ENCODE measurements at regions not wholly inside any gene's neighbourhood (a gene's known extent, or its start where the extent isn't known, plus 50 kb on each side); places are given as distances from the start of the nearest gene placed in this dataset.

DNA sequence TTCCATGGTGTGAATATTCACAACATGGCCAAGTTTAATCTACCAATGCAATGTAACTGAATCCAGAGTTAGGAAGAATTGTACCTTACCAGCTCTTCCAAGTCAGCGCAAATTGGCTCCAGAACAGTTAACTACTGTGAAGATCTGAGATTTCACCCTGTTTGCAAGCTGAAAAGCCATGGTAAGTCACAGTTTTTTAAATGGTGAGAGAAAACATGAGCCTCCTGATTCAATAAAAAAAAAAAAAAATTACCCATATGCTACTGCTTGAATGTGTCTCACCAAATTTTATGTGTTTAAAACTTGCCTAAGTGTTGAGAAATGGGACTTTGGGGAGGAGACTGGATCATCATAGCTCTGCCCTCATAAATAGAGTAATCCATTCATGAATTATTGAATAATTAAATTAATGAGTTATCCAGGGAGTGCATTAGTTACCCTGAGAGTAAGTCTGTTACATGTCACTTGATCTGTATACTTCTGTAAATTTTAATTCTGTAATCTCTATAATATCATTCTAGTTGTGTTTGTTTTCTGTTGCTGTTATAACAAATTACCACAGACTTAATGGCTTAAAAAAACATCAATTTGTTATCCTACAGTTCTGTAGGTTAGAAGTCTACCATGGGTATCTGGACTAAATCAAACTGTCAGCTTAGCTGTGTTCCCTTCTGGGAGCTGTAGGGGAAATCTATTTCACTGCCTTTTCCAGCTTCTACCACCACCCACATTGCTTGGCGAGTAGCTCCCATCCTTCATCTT, 1355.9 kb downstream of the GRIK2 start:
- Mint-ChIP-seq H3K9me3 (no peaks in the 10 kb centered on the region), H3K36me3 (ENCODE audit: low read depth) (no peaks in the 10 kb centered on the region), H3K4me1 (ENCODE audit: low read depth) (no peaks in the 10 kb centered on the region), H3K27me3 (no peaks in the 10 kb centered on the region), H3K27ac (no peak overlapping the region), H3K4me3 (no peak overlapping the region)
- POLR2A ChIA-PET: no interaction called here
- intact Hi-C loops (cut with micrococcal nuclease): no loop called here
- CTCF ChIA-PET: no interaction called here
- ATAC-seq (no peak), DNase-seq (no peak)
- TF ChIP-seq, protein P1, sequence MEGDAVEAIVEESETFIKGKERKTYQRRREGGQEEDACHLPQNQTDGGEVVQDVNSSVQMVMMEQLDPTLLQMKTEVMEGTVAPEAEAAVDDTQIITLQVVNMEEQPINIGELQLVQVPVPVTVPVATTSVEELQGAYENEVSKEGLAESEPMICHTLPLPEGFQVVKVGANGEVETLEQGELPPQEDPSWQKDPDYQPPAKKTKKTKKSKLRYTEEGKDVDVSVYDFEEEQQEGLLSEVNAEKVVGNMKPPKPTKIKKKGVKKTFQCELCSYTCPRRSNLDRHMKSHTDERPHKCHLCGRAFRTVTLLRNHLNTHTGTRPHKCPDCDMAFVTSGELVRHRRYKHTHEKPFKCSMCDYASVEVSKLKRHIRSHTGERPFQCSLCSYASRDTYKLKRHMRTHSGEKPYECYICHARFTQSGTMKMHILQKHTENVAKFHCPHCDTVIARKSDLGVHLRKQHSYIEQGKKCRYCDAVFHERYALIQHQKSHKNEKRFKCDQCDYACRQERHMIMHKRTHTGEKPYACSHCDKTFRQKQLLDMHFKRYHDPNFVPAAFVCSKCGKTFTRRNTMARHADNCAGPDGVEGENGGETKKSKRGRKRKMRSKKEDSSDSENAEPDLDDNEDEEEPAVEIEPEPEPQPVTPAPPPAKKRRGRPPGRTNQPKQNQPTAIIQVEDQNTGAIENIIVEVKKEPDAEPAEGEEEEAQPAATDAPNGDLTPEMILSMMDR (IDR thresholded peaks at IDR 0.05): no peak

DNA sequence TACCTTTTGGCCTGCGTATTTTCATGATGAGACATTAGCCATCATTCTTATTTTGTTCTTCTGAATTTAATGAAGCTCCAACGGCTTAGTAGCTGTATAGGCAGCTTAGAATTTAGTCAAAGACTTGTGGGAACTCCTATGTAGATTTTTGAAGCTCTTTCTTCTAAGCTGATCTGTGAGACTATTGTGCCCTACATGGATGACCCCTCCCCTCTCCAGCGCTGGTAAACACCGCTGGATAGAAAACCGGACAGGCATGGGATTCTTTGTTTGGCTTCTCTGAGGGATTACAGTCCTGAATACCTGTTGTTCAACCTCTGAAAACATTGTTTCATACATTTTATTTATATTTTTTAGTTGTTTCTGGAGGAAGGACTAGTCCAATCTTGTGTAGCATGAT, 1353.4 kb downstream of the GRIK2 start:
- Mint-ChIP-seq H3K4me3 (no peak overlapping the region), H3K36me3 (ENCODE audit: low read depth) (no peaks in the 10 kb centered on the region), H3K27me3 (no peaks in the 10 kb centered on the region), H3K27ac (no peak overlapping the region), H3K4me1 (ENCODE audit: low read depth) (no peaks in the 10 kb centered on the region), H3K9me3 (no peaks in the 10 kb centered on the region)
- ChIA-PET POLR2A (no interaction called here), CTCF (no interaction called here)
- no peak for ATAC-seq
- intact Hi-C loops (cut with micrococcal nuclease): no loop called here
- TF ChIP-seq, protein P1 (IDR thresholded peaks at IDR 0.05): no peak
- no peak for DNase-seq

DNA sequence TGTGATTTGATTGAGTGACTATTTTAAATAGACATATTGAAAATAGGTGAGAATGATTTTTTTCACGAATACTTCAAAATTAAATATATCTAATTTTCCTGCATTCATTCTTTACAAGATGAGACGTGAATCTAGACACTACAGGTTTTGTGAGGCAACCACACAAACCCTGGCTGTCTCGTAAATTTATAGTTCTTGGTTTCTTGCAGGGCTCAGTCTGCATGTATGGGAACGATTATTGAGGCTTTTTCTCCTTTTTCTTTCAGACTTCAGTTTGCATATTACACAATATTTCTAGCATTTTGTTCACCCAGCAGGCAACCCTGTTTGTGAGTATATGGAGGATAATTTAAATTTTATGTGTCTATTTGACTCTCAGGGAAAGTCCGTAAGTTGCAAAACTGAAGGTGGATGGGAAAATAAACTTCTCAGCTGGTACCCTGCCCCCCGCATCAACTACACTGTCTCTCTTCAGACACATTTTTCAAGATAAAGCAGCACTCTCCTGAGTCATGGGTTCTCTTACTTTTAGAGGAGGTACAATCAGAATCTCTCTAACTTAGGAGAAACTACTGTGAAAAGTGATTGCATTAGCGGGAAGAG, 1349.3 kb downstream of the GRIK2 start:
- TF ChIP-seq, protein P1 (IDR thresholded peaks at IDR 0.05): no peak
- ChIA-PET POLR2A (no interaction called here), CTCF (no interaction called here)

DNA sequence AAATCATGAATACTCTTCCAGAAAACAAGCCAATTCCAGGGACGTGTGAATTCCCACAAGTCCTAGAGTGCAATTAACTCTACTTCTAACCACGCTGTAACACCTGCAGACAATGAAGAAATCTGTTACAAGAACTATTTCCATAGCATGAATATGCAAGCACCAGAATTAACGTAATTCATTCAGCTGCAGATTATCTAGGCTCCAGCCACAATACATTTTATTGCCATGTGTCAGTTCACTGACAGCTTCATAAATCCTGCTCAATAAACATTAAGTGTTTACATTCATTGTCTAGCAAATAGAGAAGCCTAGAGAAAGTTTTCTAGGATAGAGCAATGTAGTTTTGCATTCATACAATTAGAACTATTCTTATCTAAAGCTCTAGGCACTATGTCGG, 1348.5 kb downstream of the GRIK2 start:
- DNase-seq: no peak
- intact Hi-C loops (cut with micrococcal nuclease): no loop called here
- H3K27ac Mint-ChIP-seq: no peak overlapping the region
- H3K4me3 Mint-ChIP-seq: no peak overlapping the region
- no peaks in the 10 kb centered on the region for H3K36me3 Mint-ChIP-seq (ENCODE audit: low read depth)
- H3K4me1 Mint-ChIP-seq (ENCODE audit: low read depth): no peaks in the 10 kb centered on the region
- no peaks in the 10 kb centered on the region for H3K9me3 Mint-ChIP-seq
- H3K27me3 Mint-ChIP-seq: no peaks in the 10 kb centered on the region
- TF ChIP-seq, protein P1 (IDR thresholded peaks at IDR 0.05): no peak
- ChIA-PET POLR2A (no interaction called here), CTCF (no interaction called here)
- no peak for ATAC-seq

More for the DNA sequence above, 1349.3 kb downstream of the GRIK2 start:
- no peaks in the 10 kb centered on the region for H3K9me3 Mint-ChIP-seq
- intact Hi-C loops (cut with micrococcal nuclease): no loop called here
- no peak for ATAC-seq
- H3K27ac Mint-ChIP-seq: no peak overlapping the region
- no peaks in the 10 kb centered on the region for H3K4me1 Mint-ChIP-seq (ENCODE audit: low read depth)
- no peak for DNase-seq
- H3K4me3 Mint-ChIP-seq: no peak overlapping the region
- H3K27me3 Mint-ChIP-seq: no peaks in the 10 kb centered on the region
- no peaks in the 10 kb centered on the region for H3K36me3 Mint-ChIP-seq (ENCODE audit: low read depth)

DNA sequence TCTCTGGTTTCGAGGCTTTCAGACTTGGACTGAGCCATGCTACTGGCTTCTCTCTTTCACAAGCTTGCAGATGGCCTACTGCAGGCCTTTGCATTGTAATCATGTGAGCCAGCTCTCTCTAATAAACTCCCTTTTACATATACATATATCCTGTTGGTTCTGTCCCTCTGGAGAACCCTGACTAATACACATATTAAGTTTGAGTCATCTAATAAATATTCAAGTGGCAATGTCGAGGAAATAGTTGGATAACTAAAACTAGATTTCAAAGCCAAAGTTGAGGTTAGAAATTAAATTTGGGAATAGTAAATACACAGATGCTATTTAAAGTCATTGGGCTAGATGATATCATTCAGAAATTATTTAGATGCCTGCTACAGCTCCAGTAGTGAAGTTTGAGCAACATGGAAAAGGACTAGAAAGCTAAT, 1343.4 kb downstream of the GRIK2 start:
- intact Hi-C loops (cut with micrococcal nuclease): no loop called here
- ChIA-PET POLR2A (no interaction called here), CTCF (no interaction called here)
- H3K27ac Mint-ChIP-seq: no peak overlapping the region
- no peaks in the 10 kb centered on the region for H3K36me3 Mint-ChIP-seq (ENCODE audit: low read depth)
- no peaks in the 10 kb centered on the region for H3K9me3 Mint-ChIP-seq
- H3K4me3 Mint-ChIP-seq: no peak overlapping the region
- no peaks in the 10 kb centered on the region for H3K27me3 Mint-ChIP-seq
- DNase-seq: no peak
- H3K4me1 Mint-ChIP-seq (ENCODE audit: low read depth): no peaks in the 10 kb centered on the region
- TF ChIP-seq, protein P1 (IDR thresholded peaks at IDR 0.05): no peak
- no peak for ATAC-seq

Data from activated CD8-positive, alpha-beta T cell treated with anti-CD3 and anti-CD28 coated beads for 36 hours (primary cell).